Calu3 (cell line): ENCODE measurements at regions not wholly inside any gene's neighbourhood (a gene's known extent, or its start where the extent isn't known, plus 50 kb on each side); places are given as distances from the start of the nearest gene placed in this dataset.

ENCODE experiments used
- BruUV-seq: library from RNA; stranded (reverse); fragments of 400-500 nt; replicated peaks from 2 replicates; lab custom pipeline; 2021; lab: Mats Ljungman, UMichigan
- CTCF ChIA-PET: fragments of 300-600 bp; sonication (Branson Sonifier 250); formaldehyde crosslinking; loops from one replicate; lab custom pipeline; 2022; ENCODE audit warnings: antibody characterized with exemption; lab: Charles Lee
- DNase-seq: peaks from one replicate; pipeline ENCODE4 v3.0.0; 2022
- H3K27ac Mint-ChIP-seq: one replicate; pipeline ENCODE4 v1.8.0; 2022; ENCODE audit warnings: mixed read lengths; ENCODE audit not compliant: unreplicated experiment
- H3K27me3 Mint-ChIP-seq: one replicate; pipeline ENCODE4 v1.8.0; 2022; ENCODE audit warnings: mixed read lengths; ENCODE audit not compliant: unreplicated experiment
- H3K36me3 Mint-ChIP-seq: one replicate; pipeline ENCODE4 v1.8.0; 2022; ENCODE audit warnings: mild to moderate bottlenecking, moderate library complexity, mixed read lengths; ENCODE audit not compliant: insufficient read depth, unreplicated experiment
- H3K4me1 Mint-ChIP-seq: one replicate; pipeline ENCODE4 v1.8.0; 2022; ENCODE audit warnings: mild to moderate bottlenecking, low read depth, mixed read lengths; ENCODE audit not compliant: unreplicated experiment
- H3K4me3 Mint-ChIP-seq: one replicate; pipeline ENCODE4 v1.8.0; 2022; ENCODE audit warnings: mild to moderate bottlenecking, low read depth, moderate library complexity, mixed read lengths; ENCODE audit not compliant: unreplicated experiment
- H3K9me3 Mint-ChIP-seq: one replicate; pipeline ENCODE4 v1.8.0; 2022; ENCODE audit warnings: low read depth, mixed read lengths; ENCODE audit not compliant: unreplicated experiment
- CTCF ChIP-seq: fragments of 200-600 bp; IDR thresholded peaks from one replicate; pipeline ENCODE4 v1.8.0; 2022; ENCODE audit warnings: antibody characterized with exemption; ENCODE audit not compliant: unreplicated experiment
- intact Hi-C: fragments of 100-400 bp; cut with micrococcal nuclease; formaldehyde crosslinking; loops from one replicate; pipeline ENCODE4 v1.10.0; 2022; ENCODE audit not compliant: unreplicated experiment

DNA sequence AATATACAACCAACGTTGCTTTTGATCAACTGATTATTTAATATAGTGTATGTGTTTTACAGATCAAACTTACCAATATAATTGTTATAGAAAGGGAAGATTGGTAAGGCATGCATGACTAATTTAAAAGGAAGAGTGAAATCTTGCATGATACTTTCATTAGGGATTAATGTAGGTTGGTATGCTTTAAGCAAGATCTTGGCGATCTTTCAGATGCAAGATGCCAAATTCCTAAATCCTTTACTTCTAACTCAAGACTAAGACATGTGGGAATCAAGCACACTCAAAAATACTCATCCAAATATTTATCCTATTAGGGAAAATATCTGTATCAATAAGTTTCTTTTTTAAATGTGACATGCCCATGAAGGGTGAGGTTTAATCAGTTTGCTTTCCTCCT lies 321.4 kb upstream of the MEOX2 start:
- no TSS peak for BruUV-seq
- Mint-ChIP-seq H3K27me3 (no peaks in the 10 kb centered on the region), H3K36me3 (no peaks in the 10 kb centered on the region), H3K4me1 (no peaks in the 10 kb centered on the region), H3K27ac (no peak overlapping the region), H3K4me3 (no peak overlapping the region), H3K9me3 (no peaks in the 10 kb centered on the region)
- DNase-seq = no peak
- CTCF ChIA-PET = no interaction called here
- intact Hi-C loops = no loop called here
- TF ChIP-seq CTCF = no peak

DNA sequence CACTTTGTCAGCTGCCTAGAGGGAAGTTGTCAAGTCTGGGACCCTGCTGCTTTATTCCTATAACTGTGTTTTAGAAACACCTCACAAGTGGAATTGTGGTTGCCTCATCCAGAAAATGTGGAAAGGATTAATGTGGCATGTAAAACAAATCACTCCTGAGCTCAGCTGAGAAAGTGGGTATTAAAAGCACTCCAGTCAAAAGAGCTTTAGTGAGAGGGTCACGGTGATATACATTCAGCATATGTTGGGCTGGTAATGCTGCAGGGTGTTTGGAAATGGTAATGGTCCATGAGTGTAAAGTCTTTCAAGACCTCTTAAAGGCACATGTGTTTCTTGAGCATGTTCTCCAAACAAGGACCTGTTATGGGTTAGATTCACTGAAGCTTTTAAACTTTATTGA lies 318.2 kb upstream of the MEOX2 start:
- Mint-ChIP-seq H3K4me1 (no peaks in the 10 kb centered on the region), H3K36me3 (no peaks in the 10 kb centered on the region), H3K27me3 (no peaks in the 10 kb centered on the region), H3K4me3 (no peak overlapping the region), H3K9me3 (no peaks in the 10 kb centered on the region), H3K27ac (no peak overlapping the region)
- CTCF ChIA-PET = no interaction called here
- intact Hi-C loops = no loop called here
- TF ChIP-seq CTCF = no peak
- no TSS peak for BruUV-seq
- DNase-seq = no peak

DNA sequence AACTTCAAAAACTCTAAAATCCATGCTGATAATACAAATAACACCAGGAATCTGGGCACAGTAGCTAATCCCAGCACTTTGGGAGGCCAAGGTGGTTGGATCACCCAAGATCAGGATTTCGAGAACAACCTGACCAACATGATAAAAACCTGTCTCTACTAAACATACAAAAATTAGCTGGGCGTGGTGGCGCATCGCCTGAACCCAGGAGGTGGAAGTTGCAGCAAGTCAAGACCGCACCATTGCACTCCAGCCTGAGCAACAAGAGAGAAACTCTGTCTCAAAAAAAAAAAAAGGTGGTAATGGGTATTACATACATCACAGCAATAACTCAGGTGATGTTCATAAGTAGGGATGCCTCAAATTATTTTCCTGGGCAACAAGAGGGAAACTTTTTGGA lies 315.0 kb upstream of the MEOX2 start:
- no peak overlapping the region for H3K4me3 Mint-ChIP-seq
- DNase-seq = no peak
- no peaks in the 10 kb centered on the region for H3K4me1 Mint-ChIP-seq
- CTCF ChIA-PET = interaction anchor here (0.7 kb wide), 1 partner anchor 696 kb away, joined by 3 read pairs; no protein-coding TSS in a partner anchor
- no peaks in the 10 kb centered on the region for H3K9me3 Mint-ChIP-seq
- no peak overlapping the region for H3K27ac Mint-ChIP-seq
- TF ChIP-seq CTCF = no peak
- no TSS peak for BruUV-seq
- no peaks in the 10 kb centered on the region for H3K27me3 Mint-ChIP-seq
- intact Hi-C loops = no loop called here
- H3K36me3 Mint-ChIP-seq = no peaks in the 10 kb centered on the region

GRCh38 chr7:15998617-15999016 lies 312.1 kb upstream of the MEOX2 start:
- CTCF ChIA-PET = no interaction called here
- intact Hi-C loops = no loop called here

More at GRCh38 chr7:15998617-15999016, 312.1 kb upstream of the MEOX2 start:
- H3K27ac Mint-ChIP-seq = no peak overlapping the region
- DNase-seq = no peak
- TF ChIP-seq CTCF = no peak
- H3K4me1 Mint-ChIP-seq = no peaks in the 10 kb centered on the region
- no peak overlapping the region for H3K4me3 Mint-ChIP-seq
- BruUV-seq = no TSS peak
- H3K36me3 Mint-ChIP-seq = no peaks in the 10 kb centered on the region
- H3K27me3 Mint-ChIP-seq = no peaks in the 10 kb centered on the region
- no peaks in the 10 kb centered on the region for H3K9me3 Mint-ChIP-seq
